ENCODE measurements at regions not wholly inside any gene's neighbourhood (a gene's known extent, or its start where the extent isn't known, plus 50 kb on each side); places are given as distances from the start of the nearest gene placed in this dataset.
"Not testable (repeated sequence)": the region's sequence is repeated elsewhere in the genome, so short reads cannot be mapped to it uniquely, and the experiment has no call there.

- no peak overlapping the region for H3K27ac ChIP-seq
- no peaks in the 10 kb centered on the region for H3K27me3 ChIP-seq (ENCODE audit: control insufficient read depth, insufficient read depth, low read length)
- no peaks in the 10 kb centered on the region for H3K4me1 ChIP-seq
- H2AFZ ChIP-seq = no peak overlapping the region
- no peak overlapping the region for H3K4me3 ChIP-seq (ENCODE audit: low read depth, low read length)
- H3K36me3 ChIP-seq (ENCODE audit: control insufficient read depth, insufficient read depth, low read length) = no peaks in the 10 kb centered on the region
- no peak overlapping the region for H3K4me2 ChIP-seq (ENCODE audit: low read length)
- H3K9me3 ChIP-seq (ENCODE audit: control insufficient read depth, low read length) = no peaks in the 10 kb centered on the region
- no peak for TF ChIP-seq CTCF (IDR thresholded peaks at IDR 0.05)
- H3K9ac ChIP-seq = no peak overlapping the region
- no peaks in the 10 kb centered on the region for H3K79me2 ChIP-seq
These were observed 953.3 kb downstream of the METTL15 start for GRCh38 chr11:29061452-29061851.

DNA sequence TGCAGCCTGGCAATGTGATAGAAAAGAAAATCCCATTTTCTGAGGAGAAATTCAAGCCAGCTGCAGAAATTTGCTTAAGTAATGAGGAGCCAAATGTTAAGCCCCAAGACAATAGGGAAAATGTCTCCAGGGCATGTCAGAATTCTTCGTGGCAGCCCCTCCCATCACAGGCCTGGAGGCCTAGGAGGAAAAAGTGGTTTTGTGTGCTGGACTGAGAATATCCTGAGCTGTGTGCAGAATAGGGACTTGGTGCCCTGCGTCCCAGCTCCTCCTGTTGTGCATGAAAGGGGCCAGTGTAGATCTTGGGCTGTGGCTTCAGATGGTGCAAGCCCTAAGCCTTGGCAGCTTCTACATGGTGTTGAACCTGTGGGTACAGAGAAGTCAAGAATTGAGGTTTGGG is 948.3 kb downstream of the METTL15 start:
- H3K4me1 ChIP-seq; H3K36me3 ChIP-seq (ENCODE audit: control insufficient read depth, insufficient read depth, low read length); H3K4me2 ChIP-seq (ENCODE audit: low read length); H2AFZ ChIP-seq; H3K27ac ChIP-seq; H3K9ac ChIP-seq; H3K79me2 ChIP-seq; H3K9me3 ChIP-seq (ENCODE audit: control insufficient read depth, low read length); H3K27me3 ChIP-seq (ENCODE audit: control insufficient read depth, insufficient read depth, low read length); H3K4me3 ChIP-seq (ENCODE audit: low read depth, low read length): not testable (repeated sequence)

GRCh38 chr11:29051935-29052334 is 943.7 kb downstream of the METTL15 start:
- Histone ChIP-seq H3K9me3 (ENCODE audit: control insufficient read depth, low read length) (no peaks in the 10 kb centered on the region), H3K79me2 (no peaks in the 10 kb centered on the region), H3K9ac (no peak overlapping the region), H3K27me3 (ENCODE audit: control insufficient read depth, insufficient read depth, low read length) (no peaks in the 10 kb centered on the region), H3K4me3 (ENCODE audit: low read depth, low read length) (no peak overlapping the region), H3K4me2 (ENCODE audit: low read length) (no peak overlapping the region), H2AFZ (no peak overlapping the region), H3K36me3 (ENCODE audit: control insufficient read depth, insufficient read depth, low read length) (no peaks in the 10 kb centered on the region), H3K4me1 (no peaks in the 10 kb centered on the region), H3K27ac (no peak overlapping the region)
- TF ChIP-seq CTCF (IDR thresholded peaks at IDR 0.05) = no peak

GRCh38 chr11:29050962-29051361 is 942.8 kb downstream of the METTL15 start:
- H3K4me3 ChIP-seq (ENCODE audit: low read depth, low read length); H3K36me3 ChIP-seq (ENCODE audit: control insufficient read depth, insufficient read depth, low read length); H3K9me3 ChIP-seq (ENCODE audit: control insufficient read depth, low read length); H3K79me2 ChIP-seq; H3K4me2 ChIP-seq (ENCODE audit: low read length); H3K27me3 ChIP-seq (ENCODE audit: control insufficient read depth, insufficient read depth, low read length); H3K27ac ChIP-seq; H3K4me1 ChIP-seq; H2AFZ ChIP-seq; H3K9ac ChIP-seq: not testable (repeated sequence)

GRCh38 chr11:29040489-29040888 is 932.3 kb downstream of the METTL15 start:
- Histone ChIP-seq H3K27ac (no peak overlapping the region), H2AFZ (no peak overlapping the region), H3K9me3 (ENCODE audit: control insufficient read depth, low read length) (no peaks in the 10 kb centered on the region), H3K79me2 (no peaks in the 10 kb centered on the region), H3K27me3 (ENCODE audit: control insufficient read depth, insufficient read depth, low read length) (no peaks in the 10 kb centered on the region), H3K9ac (no peak overlapping the region), H3K4me1 (no peaks in the 10 kb centered on the region), H3K36me3 (ENCODE audit: control insufficient read depth, insufficient read depth, low read length) (no peaks in the 10 kb centered on the region), H3K4me3 (ENCODE audit: low read depth, low read length) (no peak overlapping the region), H3K4me2 (ENCODE audit: low read length) (no peak overlapping the region)
- no peak for TF ChIP-seq CTCF (IDR thresholded peaks at IDR 0.05)

DNA sequence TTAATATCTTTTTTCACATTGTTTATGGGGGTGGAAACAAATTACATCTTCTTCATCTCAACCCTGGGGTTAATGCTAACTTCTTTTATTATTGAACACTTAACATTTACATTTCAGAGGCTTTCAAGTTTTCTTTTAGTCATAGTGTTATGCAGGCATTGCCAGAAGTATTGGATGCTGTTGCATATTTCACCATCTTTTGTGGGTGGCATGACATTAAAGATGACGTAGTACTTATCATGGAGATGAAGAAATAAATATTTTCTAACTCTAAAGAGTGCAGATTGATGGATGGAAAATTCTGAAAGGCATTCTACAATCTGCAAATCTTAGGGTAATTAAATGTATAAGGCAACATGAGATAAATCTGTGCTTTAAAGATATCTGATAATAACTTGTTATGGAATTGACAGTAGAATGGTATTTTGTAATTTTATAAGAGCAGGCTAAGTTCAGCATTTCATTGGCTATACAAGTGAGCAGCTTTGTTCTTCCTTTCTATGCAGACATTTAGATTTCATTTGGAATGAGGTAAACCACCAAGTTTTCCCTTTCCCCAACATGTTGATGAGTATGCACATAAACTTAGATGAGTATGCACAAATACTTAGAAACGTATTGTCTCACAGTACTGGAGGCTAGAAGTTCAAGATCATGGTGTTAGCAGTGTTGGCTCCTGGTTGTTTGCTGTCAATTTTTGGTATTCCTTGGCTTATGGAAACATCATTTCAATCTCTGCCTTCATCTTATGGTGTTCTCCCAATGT is 924.4 kb downstream of the METTL15 start:
- Histone ChIP-seq H3K4me2 (ENCODE audit: low read length) (no peak overlapping the region), H3K27me3 (ENCODE audit: control insufficient read depth, insufficient read depth, low read length) (no peaks in the 10 kb centered on the region), H3K9ac (no peak overlapping the region), H3K4me1 (no peaks in the 10 kb centered on the region), H3K4me3 (ENCODE audit: low read depth, low read length) (no peak overlapping the region), H3K79me2 (no peaks in the 10 kb centered on the region), H2AFZ (no peak overlapping the region), H3K9me3 (ENCODE audit: control insufficient read depth, low read length) (no peaks in the 10 kb centered on the region), H3K36me3 (ENCODE audit: control insufficient read depth, insufficient read depth, low read length) (no peaks in the 10 kb centered on the region), H3K27ac (no peak overlapping the region)
- no peak for TF ChIP-seq CTCF (IDR thresholded peaks at IDR 0.05)

Measured in parathyroid adenoma (tissue), 2 donors.